ENCODE measurements at regions not wholly inside any gene's neighbourhood (a gene's known extent, or its start where the extent isn't known, plus 50 kb on each side); places are given as distances from the start of the nearest gene placed in this dataset.

DNA sequence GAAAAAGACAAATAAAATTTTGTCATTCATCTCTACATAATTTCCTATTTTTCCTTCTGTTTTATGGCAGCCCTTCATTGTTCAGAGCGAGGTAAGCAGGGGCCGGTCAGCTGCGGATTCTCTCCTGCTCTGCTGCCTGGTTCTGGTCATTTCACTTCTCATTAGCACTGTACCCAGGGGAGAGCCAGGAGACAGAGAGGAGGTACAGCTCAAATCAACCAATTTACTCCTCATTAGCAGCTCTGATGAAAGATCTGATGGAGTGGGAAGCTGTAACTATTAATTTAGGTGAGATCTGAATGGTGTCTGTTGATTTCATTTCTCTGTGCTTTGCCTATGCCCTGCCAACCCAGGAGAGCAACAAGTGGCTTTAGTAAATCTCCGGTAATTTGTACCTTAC is 241.5 kb upstream of the PFKP start:
- 77 to 87% methylated on average over 3 to 4 of the region's 4 CpGs for WGBS, 2 donors (ENCODE audit: low coverage in 1 of 2)
- no peak for DNase-seq

DNA sequence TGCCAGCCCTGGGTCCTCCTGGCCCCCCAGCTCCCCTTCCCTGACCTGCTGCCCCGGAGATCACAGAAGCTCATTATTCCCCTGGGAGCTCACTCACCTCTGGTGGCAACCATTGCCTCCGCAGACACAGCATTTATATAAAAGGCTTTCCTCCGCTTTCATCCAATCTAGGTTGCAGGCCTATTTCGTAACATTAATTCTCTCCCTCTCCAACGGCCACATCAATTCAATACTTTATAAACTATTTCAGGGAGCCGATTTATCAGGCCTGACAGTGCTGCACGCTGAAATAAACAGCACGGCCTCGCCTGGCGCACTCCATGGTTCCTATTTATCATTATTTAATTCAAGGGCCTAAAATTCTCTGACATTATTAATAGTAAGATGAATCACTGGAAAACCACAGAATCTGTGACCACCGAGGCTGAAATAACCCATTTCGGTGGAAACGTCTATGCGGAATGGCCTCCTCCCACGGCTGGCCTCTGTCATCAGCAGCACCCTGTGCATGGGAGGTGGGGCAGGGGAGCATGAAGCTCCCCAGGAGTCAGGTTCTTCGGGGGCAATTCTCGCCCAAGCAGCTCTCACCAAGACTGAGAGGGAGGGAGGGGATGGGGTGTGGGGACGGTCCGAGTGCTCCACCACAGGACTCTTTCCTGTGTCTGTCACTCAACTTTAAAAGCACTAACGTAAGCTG is 249.3 kb upstream of the PFKP start:
- no peak for TF ChIP-seq POLR2AphosphoS5 (IDR thresholded peaks at IDR 0.05)
- no peak for DNase-seq
- no peaks in the 10 kb centered on the region for H3K9me3 ChIP-seq
- no peaks in the 10 kb centered on the region for H3K36me3 ChIP-seq
- intact Hi-C loops (cut with DNase I; ENCODE audit: low total_unique reads) (no loop called here), in situ Hi-C loops (cut with MboI; ENCODE audit: low pct_ligation_motif_present in 1 of 4, low pct_unique_long_range_greater_than_20kb in 1 of 4, low sequenced_read_pairs in 3 of 4) (no loop called here)
- H3K4me3 ChIP-seq = no peak overlapping the region
- H3K27ac ChIP-seq = no peak overlapping the region
- no peaks in the 10 kb centered on the region for H3K27me3 ChIP-seq
- WGBS, 2 donors (ENCODE audit: low coverage in 1 of 2) = 62 to 67% methylated on average over 8 to 20 of the region's 20 CpGs
- no peaks in the 10 kb centered on the region for H3K4me1 ChIP-seq

More for the DNA sequence above, 241.5 kb upstream of the PFKP start:
- no peaks in the 10 kb centered on the region for H3K4me1 ChIP-seq
- intact Hi-C loops (cut with DNase I; ENCODE audit: low total_unique reads) (no loop called here), in situ Hi-C loops (cut with MboI; ENCODE audit: low pct_ligation_motif_present in 1 of 4, low pct_unique_long_range_greater_than_20kb in 1 of 4, low sequenced_read_pairs in 3 of 4) (no loop called here)
- no peaks in the 10 kb centered on the region for H3K9me3 ChIP-seq
- H3K27me3 ChIP-seq = no peaks in the 10 kb centered on the region
- no peak overlapping the region for H3K27ac ChIP-seq
- TF ChIP-seq, protein P1, sequence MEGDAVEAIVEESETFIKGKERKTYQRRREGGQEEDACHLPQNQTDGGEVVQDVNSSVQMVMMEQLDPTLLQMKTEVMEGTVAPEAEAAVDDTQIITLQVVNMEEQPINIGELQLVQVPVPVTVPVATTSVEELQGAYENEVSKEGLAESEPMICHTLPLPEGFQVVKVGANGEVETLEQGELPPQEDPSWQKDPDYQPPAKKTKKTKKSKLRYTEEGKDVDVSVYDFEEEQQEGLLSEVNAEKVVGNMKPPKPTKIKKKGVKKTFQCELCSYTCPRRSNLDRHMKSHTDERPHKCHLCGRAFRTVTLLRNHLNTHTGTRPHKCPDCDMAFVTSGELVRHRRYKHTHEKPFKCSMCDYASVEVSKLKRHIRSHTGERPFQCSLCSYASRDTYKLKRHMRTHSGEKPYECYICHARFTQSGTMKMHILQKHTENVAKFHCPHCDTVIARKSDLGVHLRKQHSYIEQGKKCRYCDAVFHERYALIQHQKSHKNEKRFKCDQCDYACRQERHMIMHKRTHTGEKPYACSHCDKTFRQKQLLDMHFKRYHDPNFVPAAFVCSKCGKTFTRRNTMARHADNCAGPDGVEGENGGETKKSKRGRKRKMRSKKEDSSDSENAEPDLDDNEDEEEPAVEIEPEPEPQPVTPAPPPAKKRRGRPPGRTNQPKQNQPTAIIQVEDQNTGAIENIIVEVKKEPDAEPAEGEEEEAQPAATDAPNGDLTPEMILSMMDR (IDR thresholded peaks at IDR 0.05) = no peak
- TF ChIP-seq POLR2A (IDR thresholded peaks at IDR 0.05) (no peak), POLR2AphosphoS5 (IDR thresholded peaks at IDR 0.05) (no peak), EP300 (IDR thresholded peaks at IDR 0.05; ENCODE audit: low read depth) (no peak)
- H3K36me3 ChIP-seq = no peaks in the 10 kb centered on the region
- H3K4me3 ChIP-seq = no peak overlapping the region

DNA sequence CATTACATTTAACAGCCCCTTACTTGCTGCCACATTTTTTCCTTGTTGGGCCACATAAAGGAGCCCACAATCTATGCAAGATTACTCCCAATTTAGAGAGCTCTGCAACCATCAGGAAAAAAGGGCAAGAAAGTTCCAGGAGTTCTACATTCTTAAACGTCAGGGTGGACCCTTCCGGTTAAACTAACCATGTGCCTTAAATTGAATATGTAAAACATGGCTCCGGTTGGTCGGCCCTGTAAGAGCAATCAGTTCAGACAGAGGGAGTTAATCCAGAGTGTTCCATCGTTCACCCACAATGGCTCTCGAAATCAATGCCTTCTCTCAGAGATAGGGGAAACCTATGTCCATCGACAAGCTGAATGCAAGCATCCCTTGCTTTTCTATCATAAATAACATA is 253.7 kb upstream of the PFKP start:
- TF ChIP-seq, protein P1 (IDR thresholded peaks at IDR 0.05) = no peak
- no peak for TF ChIP-seq EP300 (IDR thresholded peaks at IDR 0.05; ENCODE audit: low read depth)
- no peak for TF ChIP-seq POLR2A (IDR thresholded peaks at IDR 0.05)
- TF ChIP-seq POLR2AphosphoS5 (IDR thresholded peaks at IDR 0.05) = no peak
- Histone ChIP-seq H3K27me3 (no peaks in the 10 kb centered on the region), H3K4me1 (no peaks in the 10 kb centered on the region), H3K9me3 (no peaks in the 10 kb centered on the region), H3K27ac (no peak overlapping the region), H3K4me3 (no peak overlapping the region), H3K36me3 (no peaks in the 10 kb centered on the region)
- in situ Hi-C loops (cut with MboI; ENCODE audit: low pct_ligation_motif_present in 1 of 4, low pct_unique_long_range_greater_than_20kb in 1 of 4, low sequenced_read_pairs in 3 of 4) = no loop called here
- DNase-seq = no peak
- intact Hi-C loops (cut with DNase I; ENCODE audit: low total_unique reads) = no loop called here
- WGBS, 2 donors (ENCODE audit: low coverage in 1 of 2) = 82% methylated on average over 7 of the region's 7 CpGs

DNA sequence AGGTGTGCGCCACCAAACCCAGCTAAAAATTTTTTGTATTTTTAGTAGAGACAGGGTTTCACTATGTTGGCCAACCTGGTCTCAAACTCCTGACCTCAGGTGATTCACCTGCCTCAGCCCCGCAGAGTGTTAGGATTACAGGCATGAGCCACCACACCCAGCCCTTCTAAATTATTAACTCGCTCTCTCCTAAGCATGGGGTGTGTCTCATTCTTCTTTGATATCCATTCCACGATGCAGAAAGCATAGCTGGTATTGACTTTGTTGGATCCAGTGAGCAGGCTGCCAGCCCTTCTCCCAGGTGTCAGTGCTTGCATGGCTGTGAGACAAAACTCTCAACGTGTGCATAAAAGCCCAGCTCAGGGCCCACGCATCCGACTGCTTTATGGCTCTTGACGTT is 254.1 kb upstream of the PFKP start:
- Histone ChIP-seq H3K27ac (no peak overlapping the region), H3K4me3 (no peak overlapping the region), H3K36me3 (no peaks in the 10 kb centered on the region), H3K27me3 (no peaks in the 10 kb centered on the region), H3K4me1 (no peaks in the 10 kb centered on the region), H3K9me3 (no peaks in the 10 kb centered on the region)
- in situ Hi-C loops (cut with MboI; ENCODE audit: low pct_ligation_motif_present in 1 of 4, low pct_unique_long_range_greater_than_20kb in 1 of 4, low sequenced_read_pairs in 3 of 4) = no loop called here
- intact Hi-C loops (cut with DNase I; ENCODE audit: low total_unique reads) = no loop called here
- TF ChIP-seq, protein P1 (IDR thresholded peaks at IDR 0.05) = no peak
- no peak for TF ChIP-seq POLR2A (IDR thresholded peaks at IDR 0.05)
- TF ChIP-seq EP300 (IDR thresholded peaks at IDR 0.05; ENCODE audit: low read depth) = no peak
- TF ChIP-seq POLR2AphosphoS5 (IDR thresholded peaks at IDR 0.05) = no peak
- no peak for DNase-seq
- 49 to 54% methylated on average over 7 to 8 of the region's 8 CpGs for WGBS, 2 donors (ENCODE audit: low coverage in 1 of 2)

DNA sequence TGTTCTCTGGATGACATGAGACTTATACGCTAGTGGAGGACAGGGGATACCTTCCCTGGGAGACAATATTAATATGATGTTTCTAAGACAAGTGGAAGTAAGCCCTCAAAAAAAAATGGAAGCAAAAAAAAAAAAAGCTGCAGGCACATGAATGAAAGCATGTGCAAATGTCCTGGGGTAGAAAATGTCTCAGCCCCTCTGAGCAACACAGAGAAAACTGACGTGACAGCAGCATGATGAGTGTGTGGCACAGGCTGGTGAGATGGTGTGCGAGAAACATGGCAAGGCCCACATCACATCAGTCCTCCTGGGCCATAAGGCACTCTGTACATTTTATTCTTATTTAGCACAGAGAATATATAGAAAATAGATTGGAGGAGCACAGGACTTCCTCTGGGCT is 254.7 kb upstream of the PFKP start:
- WGBS, 2 donors (ENCODE audit: low coverage in 1 of 2) = 88 to 89% methylated on average over 3 of the region's 3 CpGs
- H3K27ac ChIP-seq = no peak overlapping the region
- no peak for DNase-seq
- no peaks in the 10 kb centered on the region for H3K9me3 ChIP-seq
- in situ Hi-C loops (cut with MboI; ENCODE audit: low pct_ligation_motif_present in 1 of 4, low pct_unique_long_range_greater_than_20kb in 1 of 4, low sequenced_read_pairs in 3 of 4) = no loop called here
- no peaks in the 10 kb centered on the region for H3K4me1 ChIP-seq
- intact Hi-C loops (cut with DNase I; ENCODE audit: low total_unique reads) = no loop called here
- H3K27me3 ChIP-seq = no peaks in the 10 kb centered on the region
- no peak for TF ChIP-seq EP300 (IDR thresholded peaks at IDR 0.05; ENCODE audit: low read depth)
- no peak for TF ChIP-seq POLR2AphosphoS5 (IDR thresholded peaks at IDR 0.05)
- no peaks in the 10 kb centered on the region for H3K36me3 ChIP-seq
- H3K4me3 ChIP-seq = no peak overlapping the region
